B cell (primary cell): ENCODE measurements at regions not wholly inside any gene's neighbourhood (a gene's known extent, or its start where the extent isn't known, plus 50 kb on each side); places are given as distances from the start of the nearest gene placed in this dataset.
"Not testable (repeated sequence)": the region's sequence is repeated elsewhere in the genome, so short reads cannot be mapped to it uniquely, and the experiment has no call there.

Source experiments
- CTCF ChIP-seq: fragments of 200-600 bp; IDR thresholded peaks from one replicate; pipeline ENCODE4 v1.8.0; 2022; ENCODE audit warnings: antibody characterized with exemption, mild to moderate bottlenecking
- EZH2 ChIP-seq: IDR thresholded peaks from 2 replicates; pipeline ENCODE4 v1.6.1; 2012; ENCODE audit warnings: borderline replicate concordance, low read depth, mild to moderate bottlenecking, moderate library complexity, low read length; ENCODE audit not compliant: insufficient read depth, poor library complexity, severe bottlenecking

GRCh38 chr16:21519361-21520133 lies 79.8 kb upstream of the METTL9 start:
- not testable (repeated sequence) for TF ChIP-seq CTCF, EZH2
